Heart left ventricle (tissue), 13 donors: ENCODE measurements at regions not wholly inside any gene's neighbourhood (a gene's known extent, or its start where the extent isn't known, plus 50 kb on each side); places are given as distances from the start of the nearest gene placed in this dataset.

Experiments
- POLR2A ChIP-seq, 2 donors: fragments of 450-650 bp; IDR thresholded peaks; one replicate each; pipeline ENCODE4 v1.6.1; 2017; ENCODE audit warnings: antibody characterized with exemption in 2 of 2, mild to moderate bottlenecking in 2 of 2, moderate library complexity in 2 of 2
- TF ChIP-seq, protein P1 (sequence below), 12 donors: fragments of 200-600 bp; sonication (generic) in 4 of 12; IDR thresholded peaks; one replicate each; pipeline versions ENCODE4 v1.5.0 to v1.8.0; 2018 to 2022; ENCODE audit warnings: antibody characterized with exemption in 12 of 12, mild to moderate bottlenecking in 5 of 12
- donor health status: ischemic (EF 13 %, LVEDD 7.1; RV severe dilation, severe dysfunction).
- donor health status: DM: no; HTN: yes; CAD: no.
- donor health status: DM: no; HTN: no; CAD: no.
- donor health status: ischemic (EF 25% LVEDD 6.9; RV normal size, moderate dysfunction).
- donor health status: ischemic (EF 25% LVEDD 5.7; RV mildly dilated, moderate dysfunction).
- donor health status: ischemic (EF 35%, LVEDD 5.7; RV mildly dilated, moderate dysfunction).
- donor health status: nonischemic (EF 11% LVEDD 7.7; RV severe dilation, severe dysfunction).
- donor health status: DM: yes; HTN: yes; CAD: no.
- donor health status: PGD.
- donor health status: ischemic (EF 29% LVEDD 5.4; RV normal size, mild dysfunction).
- donor health status: nonischemic (EF 23%, LVEDD 6.1; RV moderate dilation, normal function).

GRCh38 chr18:60870261-60871153 lies 462.7 kb upstream of the CDH20 start:
- no peak for TF ChIP-seq POLR2A (IDR thresholded peaks at IDR 0.05)
- TF ChIP-seq, protein P1, sequence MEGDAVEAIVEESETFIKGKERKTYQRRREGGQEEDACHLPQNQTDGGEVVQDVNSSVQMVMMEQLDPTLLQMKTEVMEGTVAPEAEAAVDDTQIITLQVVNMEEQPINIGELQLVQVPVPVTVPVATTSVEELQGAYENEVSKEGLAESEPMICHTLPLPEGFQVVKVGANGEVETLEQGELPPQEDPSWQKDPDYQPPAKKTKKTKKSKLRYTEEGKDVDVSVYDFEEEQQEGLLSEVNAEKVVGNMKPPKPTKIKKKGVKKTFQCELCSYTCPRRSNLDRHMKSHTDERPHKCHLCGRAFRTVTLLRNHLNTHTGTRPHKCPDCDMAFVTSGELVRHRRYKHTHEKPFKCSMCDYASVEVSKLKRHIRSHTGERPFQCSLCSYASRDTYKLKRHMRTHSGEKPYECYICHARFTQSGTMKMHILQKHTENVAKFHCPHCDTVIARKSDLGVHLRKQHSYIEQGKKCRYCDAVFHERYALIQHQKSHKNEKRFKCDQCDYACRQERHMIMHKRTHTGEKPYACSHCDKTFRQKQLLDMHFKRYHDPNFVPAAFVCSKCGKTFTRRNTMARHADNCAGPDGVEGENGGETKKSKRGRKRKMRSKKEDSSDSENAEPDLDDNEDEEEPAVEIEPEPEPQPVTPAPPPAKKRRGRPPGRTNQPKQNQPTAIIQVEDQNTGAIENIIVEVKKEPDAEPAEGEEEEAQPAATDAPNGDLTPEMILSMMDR (IDR thresholded peaks at IDR 0.05) = no peak
